HG02763 (cell line): ENCODE measurements at regions not wholly inside any gene's neighbourhood (a gene's known extent, or its start where the extent isn't known, plus 50 kb on each side); places are given as distances from the start of the nearest gene placed in this dataset.

ENCODE experiments used
- ATAC-seq: cut with Tn5 transposase; IDR thresholded peaks from one replicate; pipeline ENCODE4 v1.9.1; 2021; ENCODE audit warnings: mild to moderate bottlenecking, moderate library complexity; ENCODE audit not compliant: unreplicated experiment

DNA sequence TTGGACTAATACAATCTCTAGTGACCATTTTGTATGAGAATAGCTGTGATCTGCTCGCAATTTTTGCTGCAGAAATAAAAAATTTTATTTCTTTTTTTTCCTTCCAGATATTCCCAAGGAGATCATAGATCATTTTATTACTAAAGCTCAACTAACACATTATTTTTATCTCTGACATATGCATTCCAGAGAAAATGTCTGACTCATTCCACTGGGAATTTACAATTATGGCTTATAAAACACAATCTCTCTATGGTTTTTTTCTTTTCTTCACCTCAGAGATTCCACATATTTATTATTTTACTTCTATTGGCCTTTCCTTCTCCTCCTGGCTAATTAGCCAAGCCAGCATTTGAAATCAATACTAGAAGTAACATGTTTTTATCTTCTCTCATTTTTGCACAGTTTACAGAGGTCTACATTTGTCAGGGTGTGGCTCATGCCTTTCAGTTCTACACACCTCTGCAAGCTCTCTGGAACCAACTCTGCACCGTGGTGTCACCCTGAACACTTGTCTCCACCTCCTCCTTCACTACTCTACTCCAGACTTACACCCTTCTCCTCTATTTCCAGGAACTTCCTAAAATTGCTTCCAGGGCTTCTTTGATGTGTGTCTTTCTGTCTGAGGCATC is 59.8 kb upstream of the GPM6A start:
- ATAC-seq = no peak

DNA sequence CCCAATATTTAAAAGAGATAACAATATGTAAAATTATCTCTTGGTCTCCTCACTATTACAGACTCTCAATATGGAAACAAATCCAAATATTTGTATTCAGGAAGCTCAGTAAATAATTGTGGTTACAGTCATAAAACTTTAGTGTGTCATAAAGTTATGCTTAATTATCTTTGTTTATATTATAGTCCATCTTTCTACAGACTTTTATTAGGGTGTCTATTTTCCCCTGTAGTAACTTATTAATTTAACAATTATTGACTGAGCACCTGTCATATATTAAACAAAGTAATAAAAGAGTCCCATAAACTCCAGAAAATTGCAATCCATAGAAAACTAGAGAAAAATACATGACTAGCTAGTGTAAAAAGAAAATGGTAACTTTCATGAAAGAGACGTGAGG is 61.6 kb upstream of the GPM6A start:
- ATAC-seq = no peak

DNA sequence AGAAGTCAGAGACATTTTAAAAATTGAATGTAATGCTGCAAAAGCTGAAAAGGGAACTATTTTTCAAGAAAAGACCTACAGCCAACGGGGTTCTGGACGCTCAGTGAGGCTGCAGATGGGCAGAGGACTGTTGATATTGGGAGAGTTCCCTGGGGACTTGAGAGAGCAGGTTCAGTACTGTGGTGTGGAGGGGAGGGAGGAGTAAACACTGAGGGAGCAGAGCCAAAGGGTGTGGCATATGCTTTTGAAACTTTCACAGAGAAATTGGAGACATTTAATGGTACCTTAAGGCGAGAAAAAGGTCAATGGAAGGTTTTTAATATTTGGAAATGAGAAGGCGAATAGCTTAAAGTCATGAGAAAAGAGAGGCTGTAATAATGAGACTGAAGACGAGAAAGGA is 62.2 kb upstream of the GPM6A start:
- ATAC-seq = no peak

DNA sequence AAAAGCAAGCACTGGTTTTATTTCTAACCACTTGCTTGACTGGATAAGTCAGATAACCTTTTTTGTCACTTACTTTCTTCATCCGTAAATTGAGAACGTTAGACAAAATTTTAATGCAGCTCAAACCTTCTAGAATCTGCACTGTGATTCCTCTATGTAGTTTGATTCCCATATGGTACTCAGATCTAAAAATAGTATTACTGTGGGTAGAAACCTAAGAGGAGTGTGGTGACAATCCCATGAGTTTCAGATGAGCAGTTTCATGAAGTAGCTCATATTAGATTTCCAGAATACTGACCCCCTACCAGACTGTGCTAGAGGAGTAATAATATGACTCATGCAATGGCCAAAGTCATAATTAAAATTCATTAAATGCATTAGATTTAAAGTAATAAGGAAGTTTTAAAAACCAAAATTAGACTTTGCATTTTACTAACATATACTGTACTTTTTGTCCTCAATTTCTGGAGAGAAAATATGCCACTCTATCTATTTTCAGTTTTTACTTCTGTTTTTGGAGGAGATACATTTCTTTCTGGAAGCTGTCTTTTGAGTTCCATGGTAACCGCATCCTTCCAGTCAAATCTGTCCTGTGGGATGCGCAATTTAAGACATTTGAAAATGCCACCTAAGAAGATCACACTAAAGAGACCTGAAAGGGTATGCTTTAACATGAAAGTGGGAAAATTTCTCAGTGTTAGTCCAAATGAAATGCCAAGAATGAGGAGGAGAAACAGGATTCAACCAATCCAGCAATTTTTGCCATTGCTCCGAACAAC is 64.1 kb upstream of the GPM6A start:
- no peak for ATAC-seq

DNA sequence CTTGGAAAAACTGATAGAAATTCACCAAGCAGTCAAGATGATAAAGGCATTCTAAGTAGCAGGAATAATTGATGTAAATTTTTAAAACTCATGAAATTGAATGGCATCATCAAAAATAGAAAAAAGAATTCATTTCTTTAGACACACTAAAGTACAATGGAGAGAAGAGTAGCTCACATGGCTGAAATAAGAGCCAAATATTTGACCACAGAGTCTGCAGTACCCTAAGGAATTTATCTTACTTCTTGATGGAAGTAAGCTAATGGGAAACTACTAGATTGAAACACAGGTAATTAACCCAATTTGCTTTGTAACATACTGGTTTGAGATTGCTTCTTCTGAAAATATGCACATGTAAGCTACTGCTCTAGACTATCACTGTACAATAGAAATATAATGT is 70.8 kb upstream of the GPM6A start:
- no peak for ATAC-seq

DNA sequence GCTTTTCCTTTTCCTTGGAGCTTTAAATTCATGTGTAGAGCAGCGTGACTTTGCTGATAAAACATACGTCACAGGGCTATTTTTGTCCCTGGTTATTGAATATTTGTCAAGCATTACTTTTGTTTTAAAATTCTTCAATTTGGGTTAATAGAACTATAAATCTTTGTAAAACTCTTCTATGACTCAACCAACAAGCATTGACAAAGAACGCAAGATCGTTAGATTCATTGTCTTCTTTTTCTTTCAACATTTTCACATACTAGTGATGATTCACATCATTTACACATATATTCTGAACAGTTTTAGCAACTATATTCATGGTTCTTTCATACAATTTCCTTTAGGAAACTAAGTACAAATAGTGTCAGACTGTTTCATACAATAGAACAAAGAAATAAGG is 72.0 kb upstream of the GPM6A start:
- ATAC-seq = no peak

DNA sequence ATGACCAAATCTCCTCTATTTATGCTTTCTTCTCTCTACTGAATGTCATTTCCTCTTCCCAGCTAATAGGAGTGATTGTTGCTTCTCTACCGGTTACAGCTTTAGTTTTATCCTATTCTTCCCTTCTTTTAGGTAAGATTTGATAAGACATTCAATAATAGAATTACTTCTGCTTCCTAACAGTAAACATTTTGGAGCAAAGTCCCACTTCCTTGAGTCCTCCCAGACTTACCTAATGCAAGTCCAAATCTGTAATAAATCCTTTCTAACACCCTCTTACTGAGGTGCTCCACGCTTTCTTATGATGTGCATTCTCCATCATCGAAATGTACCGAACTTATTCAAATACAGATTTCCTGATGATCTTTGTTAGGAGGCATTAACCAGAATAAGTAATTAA is 79.2 kb upstream of the GPM6A start:
- no peak for ATAC-seq

DNA sequence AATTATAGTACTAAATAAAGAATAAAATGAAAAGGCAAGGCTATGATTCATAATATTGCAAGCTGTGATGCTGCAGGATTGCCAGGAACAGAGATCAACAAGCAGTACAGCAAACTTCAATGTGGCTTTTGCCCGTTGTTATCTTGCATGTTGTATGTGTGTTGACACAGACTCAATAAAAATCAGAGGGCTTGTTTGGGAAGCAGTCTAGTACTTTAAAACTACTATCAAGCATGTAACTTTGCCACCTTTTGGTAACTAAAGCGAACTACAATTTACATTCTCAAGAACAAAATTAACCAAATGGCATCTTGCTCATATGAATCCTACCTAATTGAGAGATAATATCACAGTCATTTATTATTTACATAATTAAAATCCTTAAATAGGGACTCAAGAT is 79.8 kb upstream of the GPM6A start:
- ATAC-seq = no peak

DNA sequence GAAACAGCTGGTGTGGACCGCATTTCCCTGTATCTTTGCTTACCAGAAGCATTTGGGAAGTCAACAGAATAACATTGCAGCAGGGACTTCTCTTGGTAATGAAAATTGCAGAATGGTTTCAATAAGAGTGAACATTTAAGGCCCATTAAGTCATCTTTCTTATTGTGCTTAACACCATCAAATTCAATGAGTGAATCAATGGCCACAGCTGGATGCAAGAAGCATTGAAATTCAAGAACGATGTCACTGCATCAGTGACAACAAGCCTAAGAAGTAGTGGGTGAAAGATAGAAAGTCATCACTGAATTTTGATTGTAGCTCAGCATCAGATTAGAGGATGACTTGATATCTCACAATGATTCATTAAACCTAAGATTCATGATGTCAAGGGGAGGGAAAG is 93.9 kb upstream of the GPM6A start:
- ATAC-seq = no peak

DNA sequence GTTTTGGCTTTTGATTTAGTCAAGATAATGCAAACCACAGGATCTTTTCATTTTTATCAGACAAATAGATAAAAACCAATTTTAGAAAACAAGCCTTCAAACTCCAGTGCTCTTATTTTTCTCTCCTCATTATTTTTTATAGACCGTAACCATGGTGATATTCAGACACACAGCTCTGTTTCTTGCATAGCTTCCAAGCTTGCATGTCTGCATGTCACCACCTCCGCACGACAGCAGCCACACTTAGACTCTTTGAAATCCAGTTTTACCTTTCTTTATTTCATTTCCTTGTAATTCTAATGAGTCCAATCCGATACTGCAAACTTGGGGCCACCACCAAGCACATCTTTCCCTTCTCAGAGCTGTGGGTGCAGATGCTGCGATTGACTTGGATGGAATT is 94.3 kb upstream of the GPM6A start:
- ATAC-seq = no peak

DNA sequence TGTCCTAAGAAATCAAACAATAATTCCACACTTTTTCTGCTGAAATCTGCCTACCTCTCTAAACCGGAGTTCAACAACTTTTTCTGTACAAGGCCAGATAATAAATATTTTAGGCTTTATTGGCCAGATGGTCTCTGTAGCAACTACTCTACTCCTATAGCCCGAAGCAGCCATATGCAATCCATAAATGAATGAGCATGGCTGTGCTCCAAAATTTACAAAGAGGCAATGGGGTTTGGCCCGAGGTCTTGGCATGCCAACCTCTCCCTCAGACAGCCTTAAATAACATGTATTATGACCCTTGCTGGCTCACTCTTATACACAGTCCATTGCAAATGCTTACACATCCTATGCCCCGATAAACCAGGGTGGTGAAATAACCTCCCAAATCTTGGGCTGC is 98.6 kb upstream of the GPM6A start:
- no peak for ATAC-seq

DNA sequence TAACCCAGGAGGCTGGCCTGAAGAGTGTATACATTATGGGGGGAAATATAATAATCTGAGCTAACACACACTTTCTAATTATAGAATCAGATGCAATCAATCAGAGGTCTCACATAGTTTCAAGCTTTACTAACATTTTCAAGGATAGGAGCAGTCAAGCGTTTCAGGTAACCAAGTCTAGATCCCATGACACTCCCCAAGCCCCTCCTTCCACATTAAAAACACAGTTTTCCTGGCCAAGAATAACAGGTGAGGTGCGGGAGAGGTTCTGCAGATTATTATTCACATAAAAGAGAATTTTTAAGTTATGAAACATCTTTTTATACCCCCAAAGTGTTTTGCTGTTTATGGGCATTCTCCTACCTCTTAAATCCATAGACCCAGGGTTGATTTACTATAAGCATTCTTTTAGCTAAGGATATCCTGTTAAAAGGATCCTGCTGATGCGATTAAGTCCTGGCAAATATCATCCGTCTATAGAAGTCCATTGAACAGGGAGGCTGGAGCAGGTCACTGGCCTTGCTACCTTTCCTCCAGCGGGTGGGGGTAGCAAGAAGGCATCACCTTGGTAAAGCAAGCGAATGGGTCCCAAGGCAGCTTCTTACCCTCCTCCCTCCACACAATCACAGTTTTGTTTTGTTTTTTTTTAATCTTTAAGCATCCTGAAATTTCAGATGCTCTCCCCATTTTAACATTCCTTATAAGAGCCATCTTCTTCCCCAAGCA is 104.7 kb upstream of the GPM6A start:
- no peak for ATAC-seq

DNA sequence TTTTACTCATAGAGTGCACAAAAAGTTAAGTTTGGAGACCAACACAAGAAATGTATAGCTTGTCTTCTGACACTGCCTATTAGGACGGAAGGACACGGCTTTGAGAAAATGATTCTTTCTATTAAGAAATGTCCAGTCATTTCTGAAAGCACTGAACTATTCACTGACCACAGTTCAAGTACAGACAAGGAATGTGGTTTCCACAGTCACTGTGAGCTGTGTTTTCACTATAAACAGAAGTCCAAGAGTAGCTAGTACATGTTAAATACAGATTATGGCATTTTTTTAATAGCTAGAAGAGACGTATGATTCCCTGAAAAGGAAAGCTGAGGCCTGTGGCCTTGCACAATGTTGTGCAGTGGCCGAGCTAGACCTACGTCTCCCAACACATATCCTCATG is 115.1 kb upstream of the GPM6A start:
- ATAC-seq = no peak

DNA sequence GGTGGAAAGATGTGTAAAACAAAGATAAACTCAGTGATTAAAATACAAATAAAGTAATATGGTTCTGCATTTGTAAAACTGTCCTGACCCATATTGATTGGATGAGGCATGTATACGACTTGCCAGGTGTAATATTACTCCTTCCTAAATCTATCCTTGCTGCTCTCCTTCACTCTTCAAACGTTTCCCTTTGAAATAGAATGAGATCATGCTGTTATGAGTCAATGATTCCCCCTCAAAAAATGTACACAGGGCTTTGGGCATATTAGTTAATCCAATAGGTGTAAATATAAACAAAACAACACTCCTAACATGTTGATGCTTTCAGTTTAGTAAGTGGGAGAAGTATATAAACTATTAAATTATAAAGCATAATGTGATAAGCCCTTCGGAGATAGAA is 117.4 kb upstream of the GPM6A start:
- ATAC-seq = no peak

DNA sequence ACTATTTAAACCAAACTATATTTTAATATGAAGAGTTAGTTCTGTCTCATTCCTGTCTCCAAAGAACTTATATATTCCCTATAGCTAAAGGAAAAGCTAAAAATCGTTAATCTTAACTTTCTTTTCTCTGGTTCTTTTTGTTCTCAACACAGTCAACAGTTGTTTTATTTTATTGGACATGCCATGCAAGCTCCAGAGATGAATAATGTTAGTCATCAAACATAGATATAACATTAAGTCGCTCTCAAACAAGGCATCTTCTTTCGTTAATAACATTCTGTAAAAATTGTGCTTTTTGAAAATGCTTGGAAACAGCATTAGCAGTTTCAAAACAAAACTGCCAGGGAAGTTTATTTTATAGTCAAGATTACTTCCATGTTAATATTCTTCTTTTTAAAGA is 117.9 kb upstream of the GPM6A start:
- no peak for ATAC-seq

DNA sequence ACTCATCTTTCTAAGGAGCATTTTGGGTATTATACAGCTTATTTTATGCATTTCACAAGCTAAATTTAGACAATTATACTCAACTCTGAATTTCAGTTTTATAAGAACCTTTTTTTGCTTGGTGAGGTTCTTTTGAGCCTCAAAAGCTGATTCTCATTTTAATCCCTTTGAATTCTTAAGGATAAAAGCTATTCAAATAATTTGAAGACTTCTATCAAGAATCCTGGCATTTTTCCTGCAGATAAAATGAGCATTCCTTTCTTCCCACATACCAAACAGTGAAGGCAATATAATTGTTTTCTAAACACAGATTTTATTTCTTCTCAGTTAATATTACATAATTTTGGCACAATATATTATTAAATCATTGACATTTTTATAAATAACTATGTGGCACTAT is 118.4 kb upstream of the GPM6A start:
- no peak for ATAC-seq

DNA sequence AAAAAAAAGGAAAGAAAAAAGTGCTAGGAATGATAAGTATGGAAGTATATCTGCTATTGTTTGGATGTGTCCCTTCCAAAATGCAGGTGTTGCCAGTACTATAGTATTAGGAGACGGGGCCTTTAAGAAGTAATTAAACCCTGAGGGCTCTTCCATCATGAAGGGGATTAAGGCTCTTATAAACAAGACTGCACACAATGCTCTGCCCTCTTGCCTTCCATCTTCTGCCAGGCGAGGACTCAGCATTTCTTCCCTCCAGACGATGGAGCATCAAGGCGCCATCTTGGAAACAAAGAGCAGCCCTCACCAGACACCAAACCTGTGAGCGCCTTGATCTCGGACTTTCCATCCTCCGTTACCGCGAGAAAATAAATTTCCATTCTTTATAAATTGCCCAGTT is 120.1 kb upstream of the GPM6A start:
- ATAC-seq = no peak

DNA sequence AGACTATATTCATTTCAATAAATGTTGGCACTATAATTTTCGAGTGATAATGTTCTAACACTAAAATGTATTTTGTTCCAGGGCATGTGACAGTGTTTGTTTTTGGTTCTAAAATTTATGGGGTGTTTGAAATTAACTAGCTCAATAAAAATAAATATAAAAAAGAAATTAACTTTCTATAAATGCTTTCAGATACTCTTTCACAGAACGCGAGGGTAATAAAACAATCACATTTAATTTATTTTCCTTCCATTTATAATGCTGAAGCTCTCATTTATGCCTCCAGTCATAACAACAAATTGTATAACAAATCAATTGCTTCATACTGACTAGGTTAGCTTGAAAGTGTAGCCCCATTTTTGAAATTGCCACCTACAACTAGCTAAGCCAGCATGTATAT is 122.4 kb upstream of the GPM6A start:
- ATAC-seq = no peak

DNA sequence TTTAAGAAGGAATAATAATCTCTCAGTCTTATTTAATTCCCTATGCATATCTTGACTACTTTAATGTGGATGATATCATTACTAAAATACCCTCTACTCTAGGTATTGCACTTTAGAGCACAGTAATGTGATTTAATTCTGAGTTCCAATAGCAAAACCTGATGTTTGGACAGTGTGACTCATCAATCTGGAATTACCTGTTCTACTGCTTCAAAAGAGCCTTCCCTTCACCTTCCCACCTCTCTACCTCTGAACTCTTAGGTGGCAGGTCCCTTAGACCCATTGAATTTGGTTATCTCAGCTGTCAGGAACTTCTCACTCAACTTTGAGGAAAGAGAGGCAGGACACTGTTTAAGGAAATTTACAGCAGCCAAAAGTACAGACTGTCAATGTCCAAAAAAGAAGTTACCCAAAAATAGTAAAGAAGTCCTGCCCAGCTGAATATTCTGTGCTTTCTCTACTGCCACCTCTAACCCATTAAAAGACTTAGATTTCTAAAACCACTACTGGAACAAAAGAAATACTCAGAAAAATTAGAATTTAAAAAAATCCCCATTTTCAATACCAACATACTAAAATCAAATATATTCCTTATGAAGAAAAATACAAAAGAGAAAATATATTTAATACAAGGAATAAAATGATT is 123.1 kb upstream of the GPM6A start:
- no peak for ATAC-seq

DNA sequence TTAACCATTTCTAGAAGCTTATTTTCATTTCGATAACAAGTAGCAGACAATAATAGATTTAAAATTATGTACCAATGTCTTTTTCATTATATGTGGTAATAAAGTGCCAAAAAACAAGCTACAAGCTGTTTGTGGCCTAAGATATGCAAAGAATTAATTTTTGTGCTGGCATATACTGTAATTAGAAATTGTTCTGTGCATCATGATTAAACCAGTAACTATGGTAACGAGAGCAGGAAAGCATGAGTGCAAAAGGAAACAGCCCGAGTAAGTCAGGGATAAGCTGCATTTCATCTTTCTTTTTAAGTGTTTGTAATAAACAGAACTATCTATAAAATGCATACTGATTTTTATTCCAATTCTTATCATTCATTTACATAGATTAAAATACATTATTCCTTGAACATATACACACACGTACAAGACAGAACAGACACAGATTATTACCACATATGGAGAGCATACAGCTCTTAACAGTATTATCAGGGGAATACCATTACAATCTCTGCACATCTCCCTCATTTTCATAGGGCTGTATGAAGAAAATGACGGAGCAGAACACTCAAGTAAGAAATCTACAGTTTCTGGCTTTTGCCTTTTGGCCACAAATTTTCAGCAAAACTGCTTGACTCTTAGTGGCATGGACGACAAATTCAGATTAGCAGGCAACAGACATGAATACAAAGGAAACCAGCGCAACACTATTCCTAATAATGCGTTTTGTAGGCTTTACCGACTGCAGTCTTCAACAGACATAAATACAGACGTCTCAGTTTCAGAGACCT is 121.3 kb upstream of the WDR17 start:
- no peak for ATAC-seq
